GM23248 (cell line): ENCODE measurements at regions not wholly inside any gene's neighbourhood (a gene's known extent, or its start where the extent isn't known, plus 50 kb on each side); places are given as distances from the start of the nearest gene placed in this dataset.

Experiments used
- DNase-seq: peaks from one replicate; pipeline ENCODE4 v3.0.0-alpha.2; 2015
- H2AFZ ChIP-seq: fragments of 200-600 bp; sonication (generic); 2 replicates; pipeline ENCODE4 v1.6.1; 2016; ENCODE audit warnings: antibody characterized with exemption
- H3F3A ChIP-seq: fragments of 200-600 bp; sonication (generic); 2 replicates; pipeline ENCODE4 v1.6.1; 2016; ENCODE audit warnings: mild to moderate bottlenecking, antibody characterized with exemption, mixed run types; ENCODE audit not compliant: insufficient read depth
- H3K27ac ChIP-seq: fragments of 200-600 bp; sonication (generic); 2 replicates; pipeline ENCODE4 v1.5.1; 2016; ENCODE audit warnings: mild to moderate bottlenecking
- H3K27me3 ChIP-seq: fragments of 200-600 bp; sonication (generic); replicated peaks from 2 replicates; pipeline ENCODE4 v1.6.1; 2016; ENCODE audit warnings: mild to moderate bottlenecking; ENCODE audit not compliant: insufficient read depth
- H3K36me3 ChIP-seq: fragments of 200-600 bp; sonication (generic); 2 replicates; pipeline ENCODE4 v1.6.1; 2016; ENCODE audit warnings: low read depth, mild to moderate bottlenecking
- H3K4me1 ChIP-seq: fragments of 200-600 bp; sonication (generic); 2 replicates; pipeline ENCODE4 v1.6.1; 2016; ENCODE audit warnings: mild to moderate bottlenecking; ENCODE audit not compliant: insufficient read depth
- H3K4me2 ChIP-seq: fragments of 200-600 bp; sonication (generic); one replicate; pipeline ENCODE4 v1.6.1; 2016; ENCODE audit warnings: mild to moderate bottlenecking; ENCODE audit not compliant: unreplicated experiment
- H3K4me3 ChIP-seq: fragments of 200-600 bp; sonication (generic); 2 replicates; pipeline ENCODE4 v1.5.1; 2016; ENCODE audit warnings: mild to moderate bottlenecking
- H3K79me2 ChIP-seq: fragments of 200-600 bp; sonication (generic); 2 replicates; pipeline ENCODE4 v1.6.1; 2016; ENCODE audit warnings: mild to moderate bottlenecking; ENCODE audit not compliant: insufficient read depth
- H3K9ac ChIP-seq: fragments of 200-600 bp; sonication (generic); 2 replicates; pipeline ENCODE4 v1.6.1; 2016; ENCODE audit warnings: mild to moderate bottlenecking
- H3K9me2 ChIP-seq: fragments of 200-600 bp; sonication (generic); 2 replicates; pipeline ENCODE4 v1.6.1; 2016; ENCODE audit warnings: mixed run types, mild to moderate bottlenecking, moderate library complexity; ENCODE audit not compliant: insufficient read depth
- H3K9me3 ChIP-seq: fragments of 200-600 bp; sonication (generic); one replicate; pipeline ENCODE4 v1.6.1; 2017; ENCODE audit warnings: low read depth
- H4K20me1 ChIP-seq: fragments of 200-600 bp; sonication (generic); 2 replicates; pipeline ENCODE4 v1.6.0; 2016; ENCODE audit not compliant: insufficient read depth
- EZH2 ChIP-seq: fragments of 200-600 bp; sonication (generic); IDR thresholded peaks from 2 replicates; pipeline ENCODE4 v1.6.1; 2018; ENCODE audit warnings: antibody characterized with exemption, mild to moderate bottlenecking; ENCODE audit not compliant: insufficient read depth, poor library complexity, severe bottlenecking
- EZH2phosphoT487 ChIP-seq: fragments of 200-600 bp; sonication (generic); IDR thresholded peaks from 2 replicates; pipeline ENCODE4 v1.6.1; 2018; ENCODE audit warnings: antibody characterized with exemption, moderate library complexity, mild to moderate bottlenecking, low read depth; ENCODE audit not compliant: insufficient read depth
- WGBS, 2 experiments: methylation state at CpG; one replicate each; pipeline ENCODE4 v1.1.6; 2015 to 2017; ENCODE audit warnings: low lambda C conversion rate in 2 of 2, low coverage in 1 of 2; ENCODE audit errors: missing lambda C conversion rate in 2 of 2; 5-methylcytosine and 5-hydroxymethylcytosine counted together
- in situ Hi-C: fragments of 300-500 bp; cut with MboI; formaldehyde crosslinking; loops from 2 replicates; pipeline ENCODE4 v1.15.0; 2020

- Histone ChIP-seq H2AFZ (no peak overlapping the region), H3K27me3 (no peaks in the 10 kb centered on the region), H3K79me2 (no peaks in the 10 kb centered on the region), H3K4me2 (no peak overlapping the region), H3K4me1 (no peaks in the 10 kb centered on the region), H3K9me3 (no peaks in the 10 kb centered on the region), H3K36me3 (no peaks in the 10 kb centered on the region), H3K4me3 (no peak overlapping the region), H4K20me1 (no peaks in the 10 kb centered on the region), H3K9me2 (no peaks in the 10 kb centered on the region), H3F3A (no peaks in the 10 kb centered on the region), H3K27ac (no peak overlapping the region), H3K9ac (no peak overlapping the region)
- no peak for TF ChIP-seq EZH2
- no peak for TF ChIP-seq EZH2phosphoT487
- in situ Hi-C loops = no loop called here
- WGBS, 2 experiments = 34 to 38% methylated on average over 5 of the region's 5 CpGs
- DNase-seq = no peak
Measured at GRCh38 chr18:47731276-47731675, 199.2 kb downstream of the SMAD2 start.

DNA sequence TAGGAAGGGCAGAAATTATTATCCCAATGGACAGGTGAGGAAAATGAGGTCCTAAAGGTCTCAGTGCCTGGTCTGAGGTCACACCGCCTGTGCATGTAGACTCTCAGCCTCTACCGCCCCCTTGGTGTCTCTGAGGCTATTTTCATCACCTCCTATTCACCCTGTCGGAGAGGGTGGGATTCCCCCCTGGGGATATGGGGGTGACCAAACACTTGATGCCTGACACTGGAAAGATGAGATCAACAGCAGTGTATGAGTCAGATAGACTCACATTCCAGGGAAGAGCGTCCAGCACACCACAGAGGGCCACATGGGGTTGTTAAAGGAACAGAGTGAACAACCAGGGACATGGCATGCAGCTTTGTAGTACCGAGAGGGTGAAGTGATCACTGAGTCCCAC, 199.7 kb downstream of the SMAD2 start:
- H3K27ac ChIP-seq = no peak overlapping the region
- H3F3A ChIP-seq = no peaks in the 10 kb centered on the region
- no peaks in the 10 kb centered on the region for H3K9me2 ChIP-seq
- no peaks in the 10 kb centered on the region for H3K9me3 ChIP-seq
- H4K20me1 ChIP-seq = no peaks in the 10 kb centered on the region
- no peak overlapping the region for H3K9ac ChIP-seq
- no peak overlapping the region for H3K4me3 ChIP-seq
- 20 to 25% methylated on average over 5 of the region's 5 CpGs for WGBS, 2 experiments
- H3K4me2 ChIP-seq = no peak overlapping the region
- in situ Hi-C loops = no loop called here
- no peaks in the 10 kb centered on the region for H3K36me3 ChIP-seq
- TF ChIP-seq EZH2 (no peak), EZH2phosphoT487 (no peak)
- H2AFZ ChIP-seq = no peak overlapping the region
- DNase-seq = peak; percentile 39
- no peaks in the 10 kb centered on the region for H3K27me3 ChIP-seq
- no peaks in the 10 kb centered on the region for H3K4me1 ChIP-seq
- H3K79me2 ChIP-seq = no peaks in the 10 kb centered on the region

- Histone ChIP-seq H3K9me3 (no peaks in the 10 kb centered on the region), H3K27me3 (no peaks in the 10 kb centered on the region), H3K36me3 (no peaks in the 10 kb centered on the region), H4K20me1 (no peaks in the 10 kb centered on the region), H3K4me3 (no peak overlapping the region), H3K27ac (no peak overlapping the region), H3K9me2 (no peaks in the 10 kb centered on the region), H3K4me2 (no peak overlapping the region), H3F3A (no peaks in the 10 kb centered on the region), H3K9ac (no peak overlapping the region), H3K79me2 (no peaks in the 10 kb centered on the region), H2AFZ (no peak overlapping the region), H3K4me1 (no peaks in the 10 kb centered on the region)
- no peak for DNase-seq
- WGBS, 2 experiments = 40 to 44% methylated on average over 6 of the region's 6 CpGs
- TF ChIP-seq EZH2 = no peak
- TF ChIP-seq EZH2phosphoT487 = no peak
- in situ Hi-C loops = no loop called here
Measured at GRCh38 chr18:47729356-47729755, 201.1 kb downstream of the SMAD2 start.

DNA sequence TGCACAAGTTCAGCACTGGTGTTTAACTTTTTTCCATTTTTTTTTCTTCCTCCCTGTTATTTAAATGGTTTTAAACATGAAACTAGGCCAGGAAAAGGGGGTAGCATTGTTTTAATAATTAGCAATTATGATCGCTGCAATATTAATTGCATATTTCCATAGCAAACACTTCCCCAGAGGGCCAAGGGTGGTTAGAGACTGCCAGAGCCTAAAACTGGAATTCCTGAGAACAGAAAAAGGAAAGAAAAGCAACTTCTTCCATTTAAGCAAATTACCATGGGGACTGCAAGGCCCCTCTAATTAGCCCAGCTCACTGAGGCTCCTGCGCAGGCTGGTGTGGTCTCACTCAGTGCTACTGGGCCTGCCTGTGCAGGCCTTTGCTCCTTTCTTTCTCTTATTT, 201.5 kb downstream of the SMAD2 start:
- no peaks in the 10 kb centered on the region for H4K20me1 ChIP-seq
- H3K4me1 ChIP-seq = no peaks in the 10 kb centered on the region
- no peak overlapping the region for H3K4me3 ChIP-seq
- H3K4me2 ChIP-seq = no peak overlapping the region
- no peak for DNase-seq
- no peak overlapping the region for H3K27ac ChIP-seq
- no peaks in the 10 kb centered on the region for H3K27me3 ChIP-seq
- no peaks in the 10 kb centered on the region for H3K79me2 ChIP-seq
- WGBS, 2 experiments = 77 to 81% methylated on average over 2 of the region's 2 CpGs
- H3K9ac ChIP-seq = no peak overlapping the region
- in situ Hi-C loops = no loop called here
- no peaks in the 10 kb centered on the region for H3F3A ChIP-seq
- no peak overlapping the region for H2AFZ ChIP-seq
- no peaks in the 10 kb centered on the region for H3K9me3 ChIP-seq
- no peaks in the 10 kb centered on the region for H3K36me3 ChIP-seq
- TF ChIP-seq EZH2phosphoT487 (no peak), EZH2 (no peak)
- H3K9me2 ChIP-seq = no peaks in the 10 kb centered on the region

DNA sequence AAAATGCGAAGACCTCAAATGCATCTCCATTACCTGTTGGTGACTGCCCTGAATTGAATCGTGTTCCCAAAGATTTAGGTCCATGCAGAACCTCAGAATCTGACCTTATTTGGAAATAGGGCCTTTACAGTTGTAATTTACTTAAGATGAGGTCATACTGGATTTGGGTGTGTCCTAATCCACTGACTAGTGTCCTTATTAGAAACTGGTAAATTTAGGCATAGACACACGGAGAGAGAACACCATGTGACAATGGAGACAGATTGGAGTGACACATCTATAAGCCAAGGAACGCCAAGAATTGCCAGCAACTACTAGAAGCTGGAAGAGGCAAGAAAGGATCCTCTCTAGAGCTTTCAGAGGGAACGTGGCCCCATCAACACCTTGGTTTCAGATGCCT, 203.1 kb downstream of the SMAD2 start:
- H3K27ac ChIP-seq = no peak overlapping the region
- TF ChIP-seq EZH2 (no peak), EZH2phosphoT487 (no peak)
- no peak for DNase-seq
- no peak overlapping the region for H2AFZ ChIP-seq
- H3K9me3 ChIP-seq = no peaks in the 10 kb centered on the region
- no peaks in the 10 kb centered on the region for H3K9me2 ChIP-seq
- in situ Hi-C loops = no loop called here
- WGBS, 2 experiments = 14 to 15% methylated on average over 5 of the region's 5 CpGs
- no peaks in the 10 kb centered on the region for H3K36me3 ChIP-seq
- H4K20me1 ChIP-seq = no peaks in the 10 kb centered on the region
- H3K4me1 ChIP-seq = no peaks in the 10 kb centered on the region
- H3K27me3 ChIP-seq = no peaks in the 10 kb centered on the region
- H3F3A ChIP-seq = no peaks in the 10 kb centered on the region
- no peak overlapping the region for H3K9ac ChIP-seq
- no peak overlapping the region for H3K4me2 ChIP-seq
- H3K4me3 ChIP-seq = no peak overlapping the region
- no peaks in the 10 kb centered on the region for H3K79me2 ChIP-seq
